HG03558 (cell line): ENCODE measurements at regions not wholly inside any gene's neighbourhood (a gene's known extent, or its start where the extent isn't known, plus 50 kb on each side); places are given as distances from the start of the nearest gene placed in this dataset.
"Not testable (repeated sequence)": the region's sequence is repeated elsewhere in the genome, so short reads cannot be mapped to it uniquely, and the experiment has no call there.

ENCODE experiments used
- ATAC-seq: cut with Tn5 transposase; IDR thresholded peaks from one replicate; pipeline ENCODE4 v1.9.1; 2021; ENCODE audit warnings: moderate number of reproducible peaks; ENCODE audit not compliant: unreplicated experiment; ENCODE audit errors: extremely low read depth

- ATAC-seq: not testable (repeated sequence)
These were observed 377.4 kb upstream of the MAN1A1 start for GRCh38 chr6:119726912-119727311.

GRCh38 chr6:119726086-119726485 lies 376.5 kb upstream of the MAN1A1 start:
- ATAC-seq: no peak

GRCh38 chr6:119720160-119720559 lies 370.6 kb upstream of the MAN1A1 start:
- no peak for ATAC-seq

- no peak for ATAC-seq
These were observed 368.4 kb upstream of the MAN1A1 start for GRCh38 chr6:119717942-119718341.

GRCh38 chr6:119716668-119717270 lies 367.2 kb upstream of the MAN1A1 start:
- no peak for ATAC-seq

- ATAC-seq: no peak
These were observed 364.3 kb upstream of the MAN1A1 start for GRCh38 chr6:119713903-119714302.

- no peak for ATAC-seq
These were observed 337.1 kb upstream of the MAN1A1 start for GRCh38 chr6:119686644-119687043.

- no peak for ATAC-seq
These were observed 336.7 kb upstream of the MAN1A1 start for GRCh38 chr6:119686240-119686639.

GRCh38 chr6:119683671-119684070 lies 334.1 kb upstream of the MAN1A1 start:
- ATAC-seq: no peak

- ATAC-seq: no peak
These were observed 333.5 kb upstream of the MAN1A1 start for GRCh38 chr6:119683031-119683430.

GRCh38 chr6:119678961-119679360 lies 329.4 kb upstream of the MAN1A1 start:
- ATAC-seq: no peak

GRCh38 chr6:119677384-119677783 lies 327.8 kb upstream of the MAN1A1 start:
- ATAC-seq: no peak

- no peak for ATAC-seq
These were observed 327.4 kb upstream of the MAN1A1 start for GRCh38 chr6:119676961-119677360.

GRCh38 chr6:119676230-119676629 lies 326.7 kb upstream of the MAN1A1 start:
- ATAC-seq: no peak

GRCh38 chr6:119673741-119674140 lies 324.2 kb upstream of the MAN1A1 start:
- no peak for ATAC-seq

- no peak for ATAC-seq
These were observed 323.2 kb upstream of the MAN1A1 start for GRCh38 chr6:119672725-119673124.

GRCh38 chr6:119671105-119671504 lies 321.5 kb upstream of the MAN1A1 start:
- ATAC-seq: no peak

- no peak for ATAC-seq
These were observed 319.7 kb upstream of the MAN1A1 start for GRCh38 chr6:119669221-119669620.

GRCh38 chr6:119665432-119665831 lies 315.9 kb upstream of the MAN1A1 start:
- ATAC-seq: not testable (repeated sequence)

- ATAC-seq: no peak
These were observed 312.1 kb upstream of the MAN1A1 start for GRCh38 chr6:119661628-119662027.

GRCh38 chr6:119661078-119661477 lies 311.5 kb upstream of the MAN1A1 start:
- ATAC-seq: no peak

GRCh38 chr6:119658917-119659316 lies 309.4 kb upstream of the MAN1A1 start:
- ATAC-seq: no peak

GRCh38 chr6:119655124-119655523 lies 305.6 kb upstream of the MAN1A1 start:
- no peak for ATAC-seq
